Stomach smooth muscle (tissue), 2 donors: ENCODE measurements at regions not wholly inside any gene's neighbourhood (a gene's known extent, or its start where the extent isn't known, plus 50 kb on each side); places are given as distances from the start of the nearest gene placed in this dataset.

ENCODE experiments used
- H3K27ac ChIP-seq: one replicate; pipeline ENCODE4 v1.7.0; 2013; ENCODE audit warnings: mild to moderate bottlenecking, low read length, inconsistent platforms
- H3K27me3 ChIP-seq, 2 donors: one replicate each; pipeline ENCODE4 v1.7.0; 2013; ENCODE audit warnings: low read length in 2 of 2; ENCODE audit not compliant: insufficient read depth in 2 of 2, control insufficient read depth in 1 of 2
- H3K36me3 ChIP-seq, 2 donors: one replicate each; pipeline ENCODE4 v1.7.0; 2013; ENCODE audit warnings: low read length in 2 of 2; ENCODE audit not compliant: control insufficient read depth in 2 of 2, insufficient read depth in 2 of 2
- H3K4me1 ChIP-seq: one replicate; pipeline ENCODE4 v1.7.0; 2013; ENCODE audit warnings: low read length; ENCODE audit not compliant: control insufficient read depth, insufficient read depth
- H3K4me3 ChIP-seq, 2 donors: one replicate each; pipeline ENCODE4 v1.7.0; 2013; ENCODE audit warnings: low read length in 2 of 2
- H3K9ac ChIP-seq, 2 donors: one replicate each; pipeline ENCODE4 v1.7.0; 2013; ENCODE audit warnings: low read length in 2 of 2, mild to moderate bottlenecking in 1 of 2
- H3K9me3 ChIP-seq, 2 donors: one replicate each; pipeline ENCODE4 v1.7.0; 2013; ENCODE audit warnings: low read length in 2 of 2; ENCODE audit not compliant: control insufficient read depth in 2 of 2
- donor health status: healthy.
- donor health status: Pancreatic carcinoma.

DNA sequence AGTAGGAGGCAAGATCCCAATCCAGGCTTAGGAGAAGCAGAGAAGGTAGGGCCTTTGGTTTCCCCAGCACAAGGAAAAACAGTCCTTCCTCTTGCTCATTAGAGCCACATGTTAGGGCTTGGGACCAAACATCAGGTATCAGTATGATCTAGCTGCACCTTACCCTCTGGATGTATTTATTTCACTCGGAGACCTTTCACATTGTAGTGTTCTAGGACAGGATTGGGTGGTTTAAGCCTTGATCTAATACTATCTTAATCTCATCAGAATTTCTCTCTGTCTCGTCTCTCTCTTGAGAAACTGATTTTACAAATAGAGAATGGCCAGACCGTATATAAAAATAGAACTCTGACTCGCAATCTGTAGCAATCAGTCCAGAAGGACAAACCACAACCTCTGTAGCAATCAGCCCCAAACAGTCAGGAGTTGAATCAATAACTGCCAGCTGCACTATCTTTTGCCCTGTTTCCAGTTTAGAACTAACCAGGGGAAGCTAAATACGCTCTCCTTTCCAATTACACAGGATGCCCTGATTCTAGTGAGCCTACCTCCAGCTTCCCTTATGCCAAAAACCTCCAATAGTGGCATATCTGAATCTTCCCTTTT is 207.1 kb downstream of the TDRD15 start:
- Histone ChIP-seq H3K27ac (no peak overlapping the region), H3K9me3 (peaks cover 0 to 2% of the 10 kb centered on the region in 2 donors)

DNA sequence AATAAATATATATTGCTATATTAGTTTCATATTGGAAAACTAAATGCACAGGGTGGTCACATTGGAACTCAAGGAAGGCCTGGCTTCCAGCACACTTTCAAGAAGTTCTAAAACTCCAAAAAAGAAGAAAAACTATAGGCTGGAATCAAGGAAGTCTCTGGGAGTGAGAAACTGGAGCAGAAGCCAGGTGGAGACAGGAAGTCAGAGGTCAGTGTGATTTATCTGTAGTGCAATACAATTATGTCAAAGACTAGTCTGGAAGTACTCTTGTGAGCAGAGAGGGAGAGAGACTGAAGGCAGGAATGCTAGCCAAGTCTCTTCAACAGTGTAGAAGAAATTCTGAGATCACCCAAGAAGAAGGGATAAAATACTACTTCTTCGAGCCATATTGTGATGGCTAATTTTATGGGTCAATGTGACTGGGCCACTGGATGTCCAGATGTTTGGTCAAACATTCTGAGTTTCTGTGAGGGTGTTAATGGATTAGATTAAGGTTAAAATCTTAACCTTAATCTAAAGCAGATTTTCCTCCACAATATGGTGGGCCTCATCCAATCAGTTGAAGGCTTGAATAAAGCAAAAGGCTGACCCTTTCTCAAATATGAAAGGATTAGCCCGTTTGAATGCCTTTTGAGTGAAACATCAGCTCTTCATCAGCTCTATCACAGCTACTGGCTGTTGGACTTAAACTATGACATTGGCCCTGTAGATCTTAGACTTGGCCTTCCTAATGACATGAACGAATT is 208.0 kb downstream of the TDRD15 start:
- Histone ChIP-seq H3K9me3 (peaks cover 0 to 2% of the 10 kb centered on the region in 2 donors), H3K36me3 (no peaks in the 10 kb centered on the region), H3K9ac (no peak overlapping the region), H3K4me1 (peaks cover 4% of the 10 kb centered on the region), H3K27me3 (no peaks in the 10 kb centered on the region), H3K4me3 (no peak overlapping the region), H3K27ac (no peak overlapping the region)

More for the DNA sequence above, 207.1 kb downstream of the TDRD15 start:
- H3K9ac ChIP-seq = no peak overlapping the region
- no peak overlapping the region for H3K4me3 ChIP-seq
- H3K4me1 ChIP-seq = peaks cover 4% of the 10 kb centered on the region
- H3K36me3 ChIP-seq = no peaks in the 10 kb centered on the region
- no peaks in the 10 kb centered on the region for H3K27me3 ChIP-seq

DNA sequence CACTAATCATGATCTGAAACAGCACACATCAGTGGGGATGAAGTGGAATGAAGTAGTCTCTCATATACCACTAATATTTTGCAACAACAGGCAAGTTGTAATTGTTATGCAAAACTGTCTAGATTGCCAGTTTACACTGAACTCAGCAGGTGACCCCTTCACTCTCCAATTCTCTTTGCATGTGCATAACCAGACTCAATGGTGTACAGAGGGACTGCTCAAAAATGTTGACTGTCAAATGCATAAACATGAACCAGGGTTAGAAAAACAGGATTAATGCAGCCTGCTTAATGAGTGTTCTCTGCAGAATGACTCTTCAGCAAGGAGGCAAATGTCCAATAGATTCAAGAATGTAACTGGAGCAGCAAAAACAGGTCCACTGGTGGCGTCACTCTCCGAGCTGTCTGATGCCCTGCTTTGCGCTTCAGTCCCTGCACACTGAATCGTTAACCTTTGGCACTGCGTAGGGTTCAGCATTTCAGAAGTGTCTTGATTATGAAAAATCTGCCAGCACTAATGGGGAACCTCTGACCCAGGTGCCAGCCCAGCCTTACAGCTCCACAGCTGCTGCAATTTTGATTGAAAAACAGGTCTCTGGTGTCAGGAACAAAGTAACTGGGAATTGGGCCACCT is 209.3 kb downstream of the TDRD15 start:
- Histone ChIP-seq H3K36me3 (no peaks in the 10 kb centered on the region), H3K27me3 (no peaks in the 10 kb centered on the region), H3K4me3 (no peak overlapping the region), H3K9me3 (peaks cover 0 to 2% of the 10 kb centered on the region in 2 donors), H3K27ac (no peak overlapping the region), H3K4me1 (peaks cover 4% of the 10 kb centered on the region), H3K9ac (no peak overlapping the region)

DNA sequence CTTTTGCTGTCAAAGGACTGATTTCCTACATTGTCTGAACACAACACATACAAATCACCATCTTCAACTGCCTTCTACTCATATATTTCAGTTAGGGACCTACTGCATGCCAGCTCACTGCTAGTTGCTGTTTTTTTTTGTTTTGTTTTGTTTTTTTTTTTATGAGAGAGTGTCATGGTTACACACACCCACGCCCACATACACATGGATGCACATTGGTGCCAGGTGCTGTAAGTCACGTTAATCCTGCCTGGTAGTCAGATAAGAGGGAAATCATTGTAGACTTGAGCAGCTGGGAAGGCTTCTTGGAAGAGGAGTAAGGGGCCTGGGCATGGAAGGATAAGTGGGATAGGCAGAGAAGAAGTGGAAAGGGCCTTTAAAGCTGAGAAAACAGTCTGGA is 209.9 kb downstream of the TDRD15 start:
- Histone ChIP-seq H3K27me3 (no peaks in the 10 kb centered on the region), H3K36me3 (no peaks in the 10 kb centered on the region), H3K4me3 (no peak overlapping the region), H3K9me3 (peaks cover 0 to 2% of the 10 kb centered on the region in 2 donors), H3K27ac (no peak overlapping the region), H3K9ac (no peak overlapping the region), H3K4me1 (peaks cover 4% of the 10 kb centered on the region)

DNA sequence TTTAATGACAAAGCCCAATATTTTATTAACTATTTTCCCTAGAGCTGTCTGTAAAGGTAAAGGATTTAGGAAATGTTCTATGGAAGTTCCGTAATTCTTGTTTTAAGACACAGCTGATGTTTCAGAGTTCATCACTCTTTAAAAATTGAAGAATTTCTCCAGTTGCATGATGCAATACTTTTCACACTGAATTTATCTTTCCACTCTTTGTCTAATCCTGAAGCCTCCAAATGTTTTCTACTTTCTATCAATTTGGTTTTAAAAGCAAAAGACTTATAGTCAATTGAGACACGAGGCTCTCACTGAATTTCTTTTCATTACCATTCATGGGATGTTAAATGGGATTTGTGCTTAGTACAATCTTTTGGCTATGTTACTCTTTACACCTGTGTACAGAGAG is 223.2 kb downstream of the TDRD15 start:
- Histone ChIP-seq H3K9ac (no peak overlapping the region), H3K27me3 (no peaks in the 10 kb centered on the region), H3K9me3 (peaks cover 0 to 5% of the 10 kb centered on the region in 2 donors), H3K4me1 (no peaks in the 10 kb centered on the region), H3K36me3 (no peaks in the 10 kb centered on the region), H3K27ac (no peak overlapping the region), H3K4me3 (no peak overlapping the region)

DNA sequence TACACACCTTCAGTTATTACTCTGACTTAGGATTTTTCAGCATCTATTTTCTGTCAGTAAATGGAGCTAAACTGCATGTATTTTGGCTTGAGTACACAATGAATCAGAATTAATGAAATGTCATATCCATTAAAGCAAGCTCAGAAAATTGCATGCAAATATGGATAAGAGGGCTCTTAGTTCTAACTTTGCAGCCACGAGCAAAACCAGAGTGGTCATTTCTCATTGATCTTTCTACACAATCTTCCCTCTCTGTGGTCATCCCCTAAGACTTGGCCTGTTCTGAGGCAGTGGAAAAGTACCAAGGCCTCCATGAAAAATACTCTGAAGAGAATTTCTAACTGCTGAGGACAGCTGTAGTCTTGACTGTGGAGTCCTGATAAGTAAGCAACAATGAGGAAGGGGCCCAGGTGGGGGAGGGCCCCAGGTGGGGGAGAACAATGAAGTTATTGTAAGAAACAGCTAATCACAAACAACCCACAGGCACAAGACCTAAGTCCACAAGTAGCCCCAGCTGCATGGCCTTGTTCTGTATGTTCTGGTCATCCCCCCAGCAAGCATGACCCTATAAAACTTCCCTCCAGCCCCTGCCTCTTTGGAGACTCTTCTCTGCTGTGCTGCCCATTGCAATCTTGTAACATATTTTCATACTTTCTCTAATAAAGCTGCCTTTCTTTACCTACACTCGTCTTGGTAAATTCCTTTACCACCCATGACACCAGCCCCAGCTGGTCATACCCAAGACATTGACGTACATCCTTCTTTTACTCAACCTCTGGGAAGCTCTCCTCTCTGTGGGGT is 230.3 kb downstream of the TDRD15 start:
- no peak overlapping the region for H3K4me3 ChIP-seq
- no peaks in the 10 kb centered on the region for H3K4me1 ChIP-seq
- no peaks in the 10 kb centered on the region for H3K36me3 ChIP-seq
- H3K9me3 ChIP-seq = no peaks in the 10 kb centered on the region
- H3K9ac ChIP-seq = no peak overlapping the region
- H3K27ac ChIP-seq = no peak overlapping the region
- no peaks in the 10 kb centered on the region for H3K27me3 ChIP-seq

DNA sequence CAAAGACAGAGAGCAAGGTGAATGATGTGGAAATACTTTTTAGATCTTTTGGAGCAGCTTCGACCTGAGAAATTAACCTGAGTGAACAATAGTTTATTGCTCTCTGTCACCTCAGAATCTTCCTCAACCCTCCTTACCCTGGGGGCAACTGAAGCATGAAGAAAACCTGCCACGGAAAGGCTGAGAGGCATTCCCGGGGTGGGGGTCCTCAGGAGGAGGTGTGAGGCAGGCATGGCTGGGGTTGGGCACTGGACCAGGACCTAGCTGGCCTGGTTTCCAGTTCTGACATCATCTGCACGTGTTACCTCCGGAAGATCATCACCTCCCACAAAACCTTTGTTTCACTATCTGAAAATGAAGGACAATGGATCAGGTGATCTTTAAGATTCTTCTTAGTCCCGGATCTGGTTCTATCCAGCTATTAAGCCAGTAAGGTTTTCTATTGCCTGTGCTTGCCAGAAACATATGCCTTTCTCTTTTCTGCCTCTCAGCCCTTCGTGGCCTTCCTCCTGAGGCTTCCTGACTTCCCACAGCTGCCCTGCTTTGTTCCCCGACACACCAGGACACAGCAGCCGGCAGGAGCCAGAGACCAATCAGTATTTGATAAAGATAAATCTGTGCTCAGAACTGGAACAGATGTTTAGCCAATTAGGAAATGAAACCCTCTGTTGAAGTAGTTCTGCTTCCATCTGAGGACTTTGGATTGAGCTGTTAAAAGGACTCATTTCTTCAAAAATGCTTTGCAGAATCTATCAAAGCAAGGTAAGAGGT is 232.5 kb downstream of the TDRD15 start:
- Histone ChIP-seq H3K36me3 (no peaks in the 10 kb centered on the region), H3K4me3 (no peak overlapping the region), H3K4me1 (no peaks in the 10 kb centered on the region), H3K27me3 (no peaks in the 10 kb centered on the region), H3K9ac (no peak overlapping the region), H3K27ac (no peak overlapping the region), H3K9me3 (no peaks in the 10 kb centered on the region)

DNA sequence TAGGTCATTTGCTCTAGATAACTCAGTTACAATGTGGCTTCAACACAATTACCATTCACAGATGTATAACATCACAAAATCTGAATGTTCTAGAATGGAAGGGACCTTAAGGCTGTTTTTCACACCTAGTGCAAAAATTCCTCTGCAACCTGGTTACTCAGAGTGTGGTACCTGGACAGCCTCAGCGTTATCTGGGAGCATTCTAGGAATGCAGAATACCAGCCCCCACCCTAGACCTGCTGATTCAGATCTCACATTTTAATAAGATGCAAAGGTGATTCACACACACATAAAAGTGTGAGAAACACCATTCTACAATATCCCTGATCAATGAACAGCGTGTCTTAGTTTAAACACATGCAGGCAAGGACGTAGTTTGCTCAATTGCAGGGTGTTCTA is 233.1 kb downstream of the TDRD15 start:
- Histone ChIP-seq H3K9me3 (no peaks in the 10 kb centered on the region), H3K4me1 (no peaks in the 10 kb centered on the region), H3K27me3 (no peaks in the 10 kb centered on the region), H3K4me3 (no peak overlapping the region), H3K36me3 (no peaks in the 10 kb centered on the region), H3K9ac (no peak overlapping the region), H3K27ac (no peak overlapping the region)

DNA sequence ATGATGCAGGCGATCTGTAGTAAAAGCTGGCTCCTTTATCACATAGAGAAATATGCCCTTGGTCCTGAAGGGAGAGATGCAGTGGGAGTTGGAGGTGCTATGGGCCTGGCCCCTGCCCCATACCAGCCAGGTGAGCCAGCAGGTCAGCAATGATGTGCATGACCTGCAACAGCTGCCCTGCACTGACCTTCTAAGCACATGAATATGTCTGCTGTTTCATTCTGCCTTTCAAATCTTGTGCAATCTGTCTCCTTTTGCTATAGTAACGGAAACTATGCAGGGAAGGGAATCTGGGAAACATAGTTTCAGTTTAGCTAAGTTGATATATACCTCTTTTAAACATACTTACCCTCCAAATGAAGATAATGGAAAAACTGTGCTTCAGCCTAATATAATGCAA is 235.2 kb downstream of the TDRD15 start:
- Histone ChIP-seq H3K27me3 (no peaks in the 10 kb centered on the region), H3K27ac (no peak overlapping the region), H3K9ac (no peak overlapping the region), H3K4me3 (no peak overlapping the region), H3K36me3 (no peaks in the 10 kb centered on the region), H3K9me3 (peaks cover 0 to 2% of the 10 kb centered on the region in 2 donors), H3K4me1 (no peaks in the 10 kb centered on the region)

DNA sequence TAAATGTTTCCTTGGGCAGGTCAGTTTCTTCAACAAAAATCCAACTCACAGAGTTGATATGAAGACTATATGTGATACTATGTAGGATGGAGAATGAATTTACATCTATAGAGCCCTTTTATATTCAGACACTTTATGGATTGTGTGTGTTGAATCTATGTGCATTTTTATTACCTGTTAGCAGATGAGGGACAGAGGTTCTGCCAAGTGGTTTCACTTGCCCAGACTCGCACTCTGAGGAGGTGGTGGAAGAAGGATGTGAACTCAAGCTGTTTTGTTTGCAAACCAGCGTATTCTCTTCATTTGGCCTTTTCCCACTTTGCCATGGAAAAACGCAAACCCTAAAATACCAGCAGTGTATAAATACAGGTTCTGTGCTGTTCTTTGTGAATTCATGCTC is 237.6 kb downstream of the TDRD15 start:
- Histone ChIP-seq H3K4me1 (no peaks in the 10 kb centered on the region), H3K9me3 (peaks cover 0 to 2% of the 10 kb centered on the region in 2 donors), H3K27ac (no peak overlapping the region), H3K36me3 (no peaks in the 10 kb centered on the region), H3K9ac (no peak overlapping the region), H3K27me3 (no peaks in the 10 kb centered on the region), H3K4me3 (no peak overlapping the region)
